GM23338 (cell line): ENCODE measurements at regions not wholly inside any gene's neighbourhood (a gene's known extent, or its start where the extent isn't known, plus 50 kb on each side); places are given as distances from the start of the nearest gene placed in this dataset.

Source experiments
- ATAC-seq: fragments of 200-7000 bp; cut with Tn5 transposase; 3 replicates; pipeline ENCODE4 v1.9.1; 2020
- DNase-seq: peaks from one replicate; pipeline ENCODE4 v3.0.0-alpha.2; 2015; ENCODE audit warnings: low spot score
- H2AFZ ChIP-seq: fragments of 200-600 bp; sonication (generic); 2 replicates; pipeline ENCODE4 v1.8.0; 2016; ENCODE audit warnings: antibody characterized with exemption, mild to moderate bottlenecking, moderate library complexity
- H3F3A ChIP-seq: fragments of 200-600 bp; sonication (generic); replicated peaks from 2 replicates; pipeline ENCODE4 v1.8.0; 2017; ENCODE audit warnings: antibody characterized with exemption, mixed run types, low read depth
- H3K27ac ChIP-seq: fragments of 200-600 bp; sonication (generic); 2 replicates; pipeline ENCODE4 v1.6.1; 2016; ENCODE audit warnings: low read depth
- H3K27me3 ChIP-seq: fragments of 200-600 bp; sonication (generic); 2 replicates; pipeline ENCODE4 v1.8.0; 2016; ENCODE audit warnings: mild to moderate bottlenecking, mixed run types, moderate library complexity; ENCODE audit not compliant: insufficient read depth
- H3K36me3 ChIP-seq: fragments of 200-600 bp; sonication (generic); 2 replicates; pipeline ENCODE4 v1.8.0; 2016; ENCODE audit warnings: mild to moderate bottlenecking; ENCODE audit not compliant: insufficient read depth
- H3K4me1 ChIP-seq: fragments of 200-600 bp; sonication (generic); 2 replicates; pipeline ENCODE4 v1.8.0; 2016; ENCODE audit warnings: mild to moderate bottlenecking, moderate library complexity; ENCODE audit not compliant: insufficient read depth
- H3K4me2 ChIP-seq: fragments of 200-600 bp; sonication (generic); 2 replicates; pipeline ENCODE4 v1.7.1; 2017; ENCODE audit warnings: mixed run types
- H3K4me3 ChIP-seq: fragments of 200-600 bp; sonication (generic); 2 replicates; pipeline ENCODE4 v1.6.1; 2016; ENCODE audit warnings: mixed run types
- H3K79me2 ChIP-seq: fragments of 200-600 bp; sonication (generic); replicated peaks from 2 replicates; pipeline ENCODE4 v1.8.0; 2017; ENCODE audit warnings: mild to moderate bottlenecking; ENCODE audit not compliant: insufficient read depth
- H3K9me2 ChIP-seq: fragments of 200-600 bp; sonication (generic); 2 replicates; pipeline ENCODE4 v1.8.0; 2017; ENCODE audit not compliant: insufficient read depth
- H4K20me1 ChIP-seq: fragments of 200-600 bp; sonication (generic); replicated peaks from 2 replicates; pipeline ENCODE4 v1.8.0; 2017; ENCODE audit warnings: mild to moderate bottlenecking; ENCODE audit not compliant: insufficient read depth
- H3K27ac Mint-ChIP-seq: 2 replicates; pipeline ENCODE4 v1.8.0; 2020; ENCODE audit warnings: inconsistent platforms, mild to moderate bottlenecking, moderate library complexity, mixed read lengths
- H3K27me3 Mint-ChIP-seq: 3 replicates; pipeline ENCODE4 v1.8.0; 2022; ENCODE audit warnings: low read depth, mild to moderate bottlenecking, moderate library complexity, mixed read lengths, inconsistent platforms; ENCODE audit not compliant: insufficient read depth, poor library complexity
- H3K36me3 Mint-ChIP-seq: 3 replicates; pipeline ENCODE4 v1.8.0; 2021; ENCODE audit warnings: low read depth, mild to moderate bottlenecking, inconsistent platforms, moderate library complexity, mixed read lengths
- H3K4me1 Mint-ChIP-seq: 3 replicates; pipeline ENCODE4 v1.8.0; 2020; ENCODE audit warnings: mild to moderate bottlenecking, inconsistent platforms, mixed read lengths
- H3K4me3 Mint-ChIP-seq: 3 replicates; pipeline ENCODE4 v1.8.0; 2021; ENCODE audit warnings: moderate library complexity, mild to moderate bottlenecking, inconsistent platforms, mixed read lengths
- H3K9me3 Mint-ChIP-seq: 3 replicates; pipeline ENCODE4 v1.8.0; 2020; ENCODE audit warnings: moderate library complexity, mild to moderate bottlenecking, inconsistent platforms, mixed read lengths
- CREB1 ChIP-seq: fragments of 250-450 bp; sonication (Bioruptor Pico); IDR thresholded peaks from 2 replicates; pipeline ENCODE4 v1.5.0; 2020; ENCODE audit warnings: low read depth, mild to moderate bottlenecking, moderate library complexity
- ETS1 ChIP-seq: IDR thresholded peaks from 2 replicates; pipeline ENCODE4 v1.6.1; 2016; ENCODE audit warnings: antibody characterized with exemption
- EZH2 ChIP-seq: fragments of 200-600 bp; sonication (generic); IDR thresholded peaks from one replicate; pipeline ENCODE4 v1.8.0; 2017; ENCODE audit warnings: antibody characterized with exemption, mild to moderate bottlenecking, low read depth; ENCODE audit not compliant: unreplicated experiment
- JUNB ChIP-seq: IDR thresholded peaks from one replicate; pipeline ENCODE4 v1.6.1; 2016; ENCODE audit warnings: antibody characterized with exemption; ENCODE audit not compliant: unreplicated experiment
- NANOG ChIP-seq: IDR thresholded peaks from 2 replicates; pipeline ENCODE4 v1.6.1; 2016; ENCODE audit warnings: antibody characterized with exemption, borderline replicate concordance
- POLR2AphosphoS5 ChIP-seq: IDR thresholded peaks from 2 replicates; pipeline ENCODE4 v1.6.1; 2016; ENCODE audit warnings: antibody characterized with exemption, low read depth
- REST ChIP-seq: IDR thresholded peaks from one replicate; pipeline ENCODE4 v1.6.1; 2018; ENCODE audit warnings: antibody characterized with exemption; ENCODE audit not compliant: unreplicated experiment
- STAT1 ChIP-seq: IDR thresholded peaks from one replicate; pipeline ENCODE4 v1.6.1; 2016; ENCODE audit warnings: antibody characterized with exemption; ENCODE audit not compliant: unreplicated experiment
- ZNF114 ChIP-seq: fragments of 250-450 bp; sonication (Bioruptor Pico); IDR thresholded peaks from 2 replicates; pipeline ENCODE4 v1.5.0; 2020; ENCODE audit warnings: mild to moderate bottlenecking, moderate library complexity
- ZNF331 ChIP-seq: fragments of 250-450 bp; sonication (Bioruptor Pico); IDR thresholded peaks from 2 replicates; pipeline ENCODE4 v1.5.0; 2020; ENCODE audit warnings: low read depth, mild to moderate bottlenecking, moderate library complexity
- ZNF462 ChIP-seq: fragments of 250-450 bp; sonication (Bioruptor Pico); IDR thresholded peaks from 2 replicates; pipeline ENCODE4 v1.5.0; 2020; ENCODE audit warnings: mild to moderate bottlenecking, moderate library complexity

- no peak overlapping the region for H3K4me2 ChIP-seq
- no peaks in the 10 kb centered on the region for H3K36me3 ChIP-seq
- Mint-ChIP-seq H3K27me3 (peaks cover 1% of the 10 kb centered on the region), H3K4me1 (peaks cover 15% of the 10 kb centered on the region), H3K27ac (no peak overlapping the region), H3K4me3 (no peak overlapping the region), H3K9me3 (no peaks in the 10 kb centered on the region; the same call in 2 of the 3 replicates), H3K36me3 (no peaks in the 10 kb centered on the region)
- H3K27me3 ChIP-seq = no peaks in the 10 kb centered on the region
- no peaks in the 10 kb centered on the region for H3F3A ChIP-seq
- no peak for ATAC-seq
- no peak overlapping the region for H3K4me3 ChIP-seq
- H2AFZ ChIP-seq = no peak overlapping the region
- no peak overlapping the region for H3K27ac ChIP-seq
- TF ChIP-seq ZNF462 (CRISPR knock-in tag) = no peak
- no peak for TF ChIP-seq NANOG
- H3K9me2 ChIP-seq = no peaks in the 10 kb centered on the region
- no peaks in the 10 kb centered on the region for H3K79me2 ChIP-seq
- no peaks in the 10 kb centered on the region for H3K4me1 ChIP-seq
- no peak for DNase-seq
- no peaks in the 10 kb centered on the region for H4K20me1 ChIP-seq
These were observed 537.5 kb upstream of the WWC1 start for GRCh38 chr5:167753725-167754490.

- Mint-ChIP-seq H3K36me3 (no peaks in the 10 kb centered on the region), H3K4me3 (no peak overlapping the region; the same call in 2 of the 3 replicates), H3K27me3 (peaks cover 1% of the 10 kb centered on the region), H3K9me3 (no peaks in the 10 kb centered on the region; the same call in 2 of the 3 replicates), H3K27ac (0 out of 2 replicates have a peak overlapping the region, but pooled peaks have one; percentile 7), H3K4me1 (peaks cover 15% of the 10 kb centered on the region)
- Histone ChIP-seq H3K4me1 (no peaks in the 10 kb centered on the region), H3K36me3 (no peaks in the 10 kb centered on the region), H3K79me2 (no peaks in the 10 kb centered on the region), H3K4me3 (no peak overlapping the region), H3K27me3 (no peaks in the 10 kb centered on the region), H3F3A (no peaks in the 10 kb centered on the region), H3K27ac (no peak overlapping the region), H2AFZ (no peak overlapping the region), H3K4me2 (no peak overlapping the region), H3K9me2 (no peaks in the 10 kb centered on the region), H4K20me1 (no peaks in the 10 kb centered on the region)
- DNase-seq (peak; percentile 5), ATAC-seq (no peak; the same call in 1 of the 3 replicates)
- TF ChIP-seq REST (no peak), ETS1 (no peak), CREB1 (CRISPR knock-in tag) (no peak), NANOG (no peak), JUNB (no peak), STAT1 (no peak), EZH2 (no peak), ZNF114 (CRISPR knock-in tag) (no peak), POLR2AphosphoS5 (no peak), ZNF331 (CRISPR knock-in tag) (no peak)
These were observed 536.9 kb upstream of the WWC1 start for GRCh38 chr5:167754501-167755021.
